PFSK-1 (cell line): ENCODE measurements at regions not wholly inside any gene's neighbourhood (a gene's known extent, or its start where the extent isn't known, plus 50 kb on each side); places are given as distances from the start of the nearest gene placed in this dataset.

Source experiments
- FOXP2 ChIP-seq: optimal IDR thresholded peaks from 2 replicates; pipeline ENCODE3; 2011; ENCODE audit warnings: borderline replicate concordance, control low read depth, inconsistent platforms; ENCODE audit not compliant: insufficient read depth; ENCODE audit errors: extremely low read length, extremely low read depth
- POLR2AphosphoS5 ChIP-seq: IDR thresholded peaks from 2 replicates; pipeline ENCODE4 v1.6.1; 2012; ENCODE audit warnings: low read depth, mild to moderate bottlenecking, control low read depth, low read length, moderate library complexity
- REST ChIP-seq, 2 experiments: IDR thresholded peaks; 2 replicates each; pipeline versions ENCODE4 v1.6.1 to v1.8.0; 2011 to 2012; ENCODE audit warnings: low read depth in 2 of 2, low read length in 2 of 2, control low read depth in 1 of 2, inconsistent platforms in 1 of 2, mild to moderate bottlenecking in 1 of 2, moderate library complexity in 1 of 2; ENCODE audit not compliant: insufficient read depth in 1 of 2
- SIN3A ChIP-seq: IDR thresholded peaks from 2 replicates; pipeline ENCODE4 v1.6.1; 2012; ENCODE audit warnings: mild to moderate bottlenecking, low read length, moderate library complexity, borderline replicate concordance; ENCODE audit not compliant: insufficient read depth
- TAF1 ChIP-seq: IDR thresholded peaks from 2 replicates; pipeline ENCODE4 v1.6.1; 2012; ENCODE audit warnings: low read length, control low read depth, borderline replicate concordance; ENCODE audit not compliant: insufficient read depth

GRCh38 chr13:103794526-103794925, 728.3 kb upstream of the SLC10A2 start:
- TF ChIP-seq SIN3A (no peak), POLR2AphosphoS5 (no peak), REST (IDR thresholded peaks at IDR 0.05; ENCODE audit: insufficient read depth in 1 of 2, low read depth in 2 of 2, low read length in 2 of 2) (no peak), TAF1 (no peak), FOXP2 (no peak)

- no peak for TF ChIP-seq POLR2AphosphoS5
- TF ChIP-seq TAF1: no peak
- TF ChIP-seq FOXP2: no peak
- no peak for TF ChIP-seq REST (IDR thresholded peaks at IDR 0.05; ENCODE audit: insufficient read depth in 1 of 2, low read depth in 2 of 2, low read length in 2 of 2)
- no peak for TF ChIP-seq SIN3A
These were observed 721.9 kb upstream of the SLC10A2 start for GRCh38 chr13:103788061-103788652.

GRCh38 chr13:103772576-103772975, 706.4 kb upstream of the SLC10A2 start:
- no peak for TF ChIP-seq SIN3A
- TF ChIP-seq POLR2AphosphoS5: no peak
- TF ChIP-seq TAF1: no peak
- TF ChIP-seq REST (IDR thresholded peaks at IDR 0.05; ENCODE audit: insufficient read depth in 1 of 2, low read depth in 2 of 2, low read length in 2 of 2): no peak
- no peak for TF ChIP-seq FOXP2

- TF ChIP-seq FOXP2: no peak
- TF ChIP-seq POLR2AphosphoS5: no peak
- TF ChIP-seq TAF1: no peak
- TF ChIP-seq SIN3A: no peak
- TF ChIP-seq REST (IDR thresholded peaks at IDR 0.05; ENCODE audit: insufficient read depth in 1 of 2, low read depth in 2 of 2, low read length in 2 of 2): no peak
These were observed 696.3 kb upstream of the SLC10A2 start for GRCh38 chr13:103762523-103762922.

- TF ChIP-seq POLR2AphosphoS5: no peak
These were observed 693.1 kb upstream of the SLC10A2 start for GRCh38 chr13:103759361-103759760.
